HG02610 (cell line): ENCODE measurements at regions not wholly inside any gene's neighbourhood (a gene's known extent, or its start where the extent isn't known, plus 50 kb on each side); places are given as distances from the start of the nearest gene placed in this dataset.
"Not testable (repeated sequence)": the region's sequence is repeated elsewhere in the genome, so short reads cannot be mapped to it uniquely, and the experiment has no call there.

Source experiments
- ATAC-seq: cut with Tn5 transposase; IDR thresholded peaks from one replicate; pipeline ENCODE4 v1.9.1; 2021; ENCODE audit warnings: mild to moderate bottlenecking, moderate library complexity; ENCODE audit not compliant: unreplicated experiment

GRCh38 chr14:61602003-61602732 lies 93.1 kb upstream of the HIF1A start:
- no peak for ATAC-seq

GRCh38 chr14:61602733-61603077 lies 92.6 kb upstream of the HIF1A start:
- ATAC-seq, result no peak

GRCh38 chr14:61603736-61604135 lies 91.6 kb upstream of the HIF1A start:
- no peak for ATAC-seq

GRCh38 chr14:61607570-61608244 lies 87.6 kb upstream of the HIF1A start:
- no peak for ATAC-seq

- no peak for ATAC-seq
These were observed 86.8 kb upstream of the HIF1A start for GRCh38 chr14:61608245-61609165.

GRCh38 chr14:61609191-61609843 lies 86.0 kb upstream of the HIF1A start:
- ATAC-seq, result no peak

GRCh38 chr14:61609884-61610283 lies 85.4 kb upstream of the HIF1A start:
- ATAC-seq, result no peak

- no peak for ATAC-seq
These were observed 84.4 kb upstream of the HIF1A start for GRCh38 chr14:61610900-61611299.

- ATAC-seq, result no peak
These were observed 83.3 kb upstream of the HIF1A start for GRCh38 chr14:61611880-61612630.

GRCh38 chr14:61613006-61613405 lies 82.3 kb upstream of the HIF1A start:
- ATAC-seq, result not testable (repeated sequence)

GRCh38 chr14:61614693-61615092 lies 80.6 kb upstream of the HIF1A start:
- no peak for ATAC-seq

- ATAC-seq, result no peak
These were observed 79.4 kb upstream of the HIF1A start for GRCh38 chr14:61615743-61616523.

GRCh38 chr14:61616524-61617185 lies 78.7 kb upstream of the HIF1A start:
- ATAC-seq, result no peak

- no peak for ATAC-seq
These were observed 76.9 kb upstream of the HIF1A start for GRCh38 chr14:61618448-61618847.

- no peak for ATAC-seq
These were observed 75.8 kb upstream of the HIF1A start for GRCh38 chr14:61619494-61619893.

GRCh38 chr14:61620130-61620946 lies 75.0 kb upstream of the HIF1A start:
- ATAC-seq, result peak; percentile 92

- ATAC-seq, result no peak
These were observed 73.9 kb upstream of the HIF1A start for GRCh38 chr14:61621444-61621843.

GRCh38 chr14:61622051-61622450 lies 73.3 kb upstream of the HIF1A start:
- ATAC-seq, result no peak
